Trophoblast cell (in vitro differentiated cells and primary cell): ENCODE measurements at regions not wholly inside any gene's neighbourhood (a gene's known extent, or its start where the extent isn't known, plus 50 kb on each side); places are given as distances from the start of the nearest gene placed in this dataset.

Experiments used
- DNase-seq, 2 donors: peaks; one replicate each; pipeline ENCODE4 v3.0.0-alpha.2; 2016
- H2AFZ ChIP-seq: 2 replicates; pipeline ENCODE4 v1.6.1; 2013; ENCODE audit warnings: low read length, moderate library complexity, mild to moderate bottlenecking; ENCODE audit not compliant: insufficient read depth, poor library complexity
- H2AK5ac ChIP-seq: 2 replicates; pipeline ENCODE4 v1.6.1; 2013; ENCODE audit warnings: mild to moderate bottlenecking, low read length
- H2BK120ac ChIP-seq: 2 replicates; pipeline ENCODE4 v1.6.1; 2013; ENCODE audit warnings: low read length, mild to moderate bottlenecking, moderate library complexity; ENCODE audit not compliant: insufficient read depth, poor library complexity
- H2BK12ac ChIP-seq: 2 replicates; pipeline ENCODE4 v1.6.1; 2013; ENCODE audit warnings: mild to moderate bottlenecking, low read length, moderate library complexity
- H2BK5ac ChIP-seq: 2 replicates; pipeline ENCODE4 v1.6.1; 2013; ENCODE audit warnings: low read length, low read depth, moderate library complexity, mild to moderate bottlenecking; ENCODE audit not compliant: poor library complexity
- H3K14ac ChIP-seq: 2 replicates; pipeline ENCODE4 v1.6.1; 2013; ENCODE audit warnings: mild to moderate bottlenecking, low read length
- H3K18ac ChIP-seq: 2 replicates; pipeline ENCODE4 v1.6.1; 2013; ENCODE audit warnings: mild to moderate bottlenecking, low read length
- H3K23ac ChIP-seq: 2 replicates; pipeline ENCODE4 v1.6.1; 2013; ENCODE audit warnings: low read length
- H3K27ac ChIP-seq: 2 replicates; pipeline ENCODE4 v1.5.1; 2013; ENCODE audit warnings: low read depth, mild to moderate bottlenecking, inconsistent platforms, low read length, moderate library complexity
- H3K27me3 ChIP-seq: 2 replicates; pipeline ENCODE4 v1.6.1; 2013; ENCODE audit warnings: inconsistent platforms, mild to moderate bottlenecking, low read length, moderate library complexity; ENCODE audit not compliant: insufficient read depth
- H3K36me3 ChIP-seq, 2 experiments: 1 replicate in 1 of 2; 2 replicates in 1 of 2; pipeline ENCODE4 v1.6.1; 2013; ENCODE audit warnings: low read length in 2 of 2, mild to moderate bottlenecking in 2 of 2, moderate library complexity in 1 of 2; ENCODE audit not compliant: insufficient read depth in 2 of 2, control insufficient read depth in 1 of 2
- H3K4ac ChIP-seq: 2 replicates; pipeline ENCODE4 v1.6.1; 2013; ENCODE audit warnings: low read depth, mild to moderate bottlenecking, low read length, moderate library complexity
- H3K4me1 ChIP-seq, 2 experiments: 1 replicate in 1 of 2; 2 replicates in 1 of 2; pipeline ENCODE4 v1.6.1; 2013; ENCODE audit warnings: low read length in 2 of 2, mild to moderate bottlenecking in 2 of 2, moderate library complexity in 1 of 2; ENCODE audit not compliant: insufficient read depth in 2 of 2, control insufficient read depth in 1 of 2
- H3K4me2 ChIP-seq: 2 replicates; pipeline ENCODE4 v1.6.1; 2013; ENCODE audit warnings: inconsistent platforms, mild to moderate bottlenecking, low read length, moderate library complexity
- H3K4me3 ChIP-seq: 2 replicates; pipeline ENCODE4 v1.5.1; 2013; ENCODE audit warnings: mild to moderate bottlenecking, low read depth, low read length, inconsistent platforms
- H3K79me1 ChIP-seq: one replicate; pipeline ENCODE4 v1.6.1; 2013; ENCODE audit warnings: low read length
- H3K79me2 ChIP-seq: 2 replicates; pipeline ENCODE4 v1.6.1; 2013; ENCODE audit warnings: low read length, mild to moderate bottlenecking; ENCODE audit not compliant: control insufficient read depth, insufficient read depth, poor library complexity
- H3K9ac ChIP-seq: 2 replicates; pipeline ENCODE4 v1.6.1; 2013; ENCODE audit warnings: mild to moderate bottlenecking, low read length
- H3K9me3 ChIP-seq: 2 replicates; pipeline ENCODE4 v1.6.1; 2013; ENCODE audit warnings: low read depth, mild to moderate bottlenecking, control low read depth, inconsistent platforms, low read length; ENCODE audit not compliant: insufficient read depth
- H4K12ac ChIP-seq: 2 replicates; pipeline ENCODE4 v1.6.1; 2013; ENCODE audit warnings: low read depth, mild to moderate bottlenecking, low read length, moderate library complexity
- H4K8ac ChIP-seq: 2 replicates; pipeline ENCODE4 v1.6.1; 2013; ENCODE audit warnings: low read depth, mild to moderate bottlenecking, low read length, moderate library complexity
- H4K91ac ChIP-seq: one replicate; pipeline ENCODE4 v1.6.1; 2013; ENCODE audit warnings: low read depth, mild to moderate bottlenecking, low read length, moderate library complexity
- WGBS: extraction: QIAGEN DNeasy Blood & Tissue Kit; methylation state at CpG from one replicate; pipeline ENCODE4 v1.1.7; 2013; ENCODE audit warnings: missing lambda C conversion rate; ENCODE audit not compliant: insufficient read length, insufficient coverage; ENCODE audit errors: extremely low coverage; 5-methylcytosine and 5-hydroxymethylcytosine counted together

- H4K12ac ChIP-seq = no peak overlapping the region
- WGBS = no CpG with 5 or more reads among the region's 4 CpGs
- no peak overlapping the region for H2AK5ac ChIP-seq
- H3K4me3 ChIP-seq = no peak overlapping the region
- H2BK120ac ChIP-seq = no peak overlapping the region
- no peaks in the 10 kb centered on the region for H3K9me3 ChIP-seq
- H3K23ac ChIP-seq = no peak overlapping the region
- no peak overlapping the region for H4K91ac ChIP-seq
- no peak overlapping the region for H2BK5ac ChIP-seq
- H3K27me3 ChIP-seq = no peaks in the 10 kb centered on the region
- H3K9ac ChIP-seq = no peak overlapping the region
- no peak overlapping the region for H3K27ac ChIP-seq
- H3K4me1 ChIP-seq = no peaks in the 10 kb centered on the region
- H3K79me2 ChIP-seq = no peaks in the 10 kb centered on the region
- no peak overlapping the region for H3K18ac ChIP-seq
- H3K14ac ChIP-seq = no peak overlapping the region
- no peak overlapping the region for H2BK12ac ChIP-seq
- H3K79me1 ChIP-seq = no peaks in the 10 kb centered on the region
- no peak overlapping the region for H2AFZ ChIP-seq
- H3K4me2 ChIP-seq = no peak overlapping the region
- no peak overlapping the region for H4K8ac ChIP-seq
- H3K4ac ChIP-seq = no peak overlapping the region
- DNase-seq = no peak
- no peaks in the 10 kb centered on the region for H3K36me3 ChIP-seq
Measured at GRCh38 chr13:107301724-107302374, 733.9 kb upstream of the ARGLU1 start.

- H3K4ac ChIP-seq = no peak overlapping the region
- H3K4me2 ChIP-seq = no peak overlapping the region
- no peak overlapping the region for H4K12ac ChIP-seq
- no peaks in the 10 kb centered on the region for H3K9me3 ChIP-seq
- no peak overlapping the region for H3K18ac ChIP-seq
- H3K36me3 ChIP-seq = no peaks in the 10 kb centered on the region
- no peaks in the 10 kb centered on the region for H3K79me2 ChIP-seq
- H4K8ac ChIP-seq = no peak overlapping the region
- WGBS = no CpG with 5 or more reads among the region's 5 CpGs
- no peak overlapping the region for H2BK12ac ChIP-seq
- no peak overlapping the region for H3K23ac ChIP-seq
- H3K4me1 ChIP-seq = no peaks in the 10 kb centered on the region
- no peak overlapping the region for H3K4me3 ChIP-seq
- H3K9ac ChIP-seq = no peak overlapping the region
- H4K91ac ChIP-seq = no peak overlapping the region
- H2AK5ac ChIP-seq = no peak overlapping the region
- no peak overlapping the region for H2AFZ ChIP-seq
- no peak overlapping the region for H3K14ac ChIP-seq
- H3K27me3 ChIP-seq = no peaks in the 10 kb centered on the region
- no peak overlapping the region for H2BK120ac ChIP-seq
- no peak overlapping the region for H3K27ac ChIP-seq
- no peak for DNase-seq
- no peak overlapping the region for H2BK5ac ChIP-seq
- H3K79me1 ChIP-seq = no peaks in the 10 kb centered on the region
Measured at GRCh38 chr13:107299717-107300116, 731.8 kb upstream of the ARGLU1 start.

- H4K8ac ChIP-seq = no peak overlapping the region
- no CpG with 5 or more reads among the region's 4 CpGs for WGBS
Measured at GRCh38 chr13:107296804-107297203, 728.9 kb upstream of the ARGLU1 start.

GRCh38 chr13:107295416-107296140 is 727.6 kb upstream of the ARGLU1 start:
- Histone ChIP-seq H3K4me2 (no peak overlapping the region), H3K14ac (no peak overlapping the region)
- no CpG with 5 or more reads among the region's 2 CpGs for WGBS

More at GRCh38 chr13:107296804-107297203, 728.9 kb upstream of the ARGLU1 start:
- no peak overlapping the region for H4K91ac ChIP-seq
- no peak overlapping the region for H3K4ac ChIP-seq
- H2AFZ ChIP-seq = no peak overlapping the region
- H3K14ac ChIP-seq = no peak overlapping the region
- H3K9me3 ChIP-seq = no peaks in the 10 kb centered on the region
- H3K27me3 ChIP-seq = no peaks in the 10 kb centered on the region
- H3K79me1 ChIP-seq = no peaks in the 10 kb centered on the region
- H3K9ac ChIP-seq = no peak overlapping the region
- no peak overlapping the region for H3K23ac ChIP-seq
- peak in 1 of 2 donors; percentile 19 for DNase-seq
- no peaks in the 10 kb centered on the region for H3K36me3 ChIP-seq
- no peak overlapping the region for H4K12ac ChIP-seq
- H3K18ac ChIP-seq = no peak overlapping the region
- H3K27ac ChIP-seq = no peak overlapping the region
- H3K79me2 ChIP-seq = no peaks in the 10 kb centered on the region
- no peak overlapping the region for H2AK5ac ChIP-seq
- no peak overlapping the region for H3K4me3 ChIP-seq
- H2BK120ac ChIP-seq = no peak overlapping the region
- no peak overlapping the region for H2BK5ac ChIP-seq
- no peaks in the 10 kb centered on the region for H3K4me1 ChIP-seq
- H2BK12ac ChIP-seq = no peak overlapping the region
- no peak overlapping the region for H3K4me2 ChIP-seq

More at GRCh38 chr13:107295416-107296140, 727.6 kb upstream of the ARGLU1 start:
- Histone ChIP-seq H4K91ac (no peak overlapping the region), H4K12ac (no peak overlapping the region), H3K4ac (no peak overlapping the region), H4K8ac (no peak overlapping the region), H2AFZ (no peak overlapping the region), H3K79me2 (no peaks in the 10 kb centered on the region), H2BK120ac (no peak overlapping the region), H3K9me3 (no peaks in the 10 kb centered on the region), H3K79me1 (no peaks in the 10 kb centered on the region), H3K4me1 (no peaks in the 10 kb centered on the region), H2BK12ac (no peak overlapping the region), H3K23ac (no peak overlapping the region), H2AK5ac (no peak overlapping the region), H3K4me3 (no peak overlapping the region), H2BK5ac (no peak overlapping the region), H3K27ac (no peak overlapping the region), H3K27me3 (no peaks in the 10 kb centered on the region), H3K18ac (no peak overlapping the region), H3K9ac (no peak overlapping the region), H3K36me3 (no peaks in the 10 kb centered on the region)
- DNase-seq = peak in 1 of 2 donors; percentile 65
